ENCODE measurements at regions not wholly inside any gene's neighbourhood (a gene's known extent, or its start where the extent isn't known, plus 50 kb on each side); places are given as distances from the start of the nearest gene placed in this dataset.

DNA sequence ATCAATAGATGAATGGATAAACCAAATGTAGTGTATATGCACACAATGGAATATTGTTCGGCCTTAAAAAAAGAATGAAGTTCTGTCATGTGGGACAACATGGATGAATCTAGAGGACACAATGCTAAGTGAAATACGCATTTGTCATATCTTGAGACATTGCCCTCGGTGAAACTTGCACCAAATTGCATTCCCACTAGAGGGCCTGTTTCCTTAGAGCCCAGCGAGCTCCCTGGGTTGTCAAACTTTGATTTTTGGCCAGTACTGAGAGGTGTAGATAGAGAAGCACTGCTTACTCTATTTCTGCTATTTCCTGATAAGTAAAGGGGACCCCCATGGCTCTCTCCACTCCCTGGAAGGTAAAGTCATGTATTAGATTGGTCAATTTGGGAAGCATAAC, 157.1 kb downstream of the GPAM start:
- DNase-seq (ENCODE audit: low spot score in 2 of 2) = no peak
- Histone ChIP-seq H3K4me3 (no peak overlapping the region), H3K9me3 (peaks cover 0 to 21% (median 3%) of the 10 kb centered on the region in 4 donors), H3K36me3 (no peaks in the 10 kb centered on the region), H3K27me3 (no peaks in the 10 kb centered on the region), H3K4me1 (no peaks in the 10 kb centered on the region), H3K27ac (no peak overlapping the region)
- 71 to 76% methylated on average over 4 of the region's 4 CpGs for WGBS, 2 donors
- TF ChIP-seq EP300 (IDR thresholded peaks at IDR 0.05) = no peak
- TF ChIP-seq, protein P1, sequence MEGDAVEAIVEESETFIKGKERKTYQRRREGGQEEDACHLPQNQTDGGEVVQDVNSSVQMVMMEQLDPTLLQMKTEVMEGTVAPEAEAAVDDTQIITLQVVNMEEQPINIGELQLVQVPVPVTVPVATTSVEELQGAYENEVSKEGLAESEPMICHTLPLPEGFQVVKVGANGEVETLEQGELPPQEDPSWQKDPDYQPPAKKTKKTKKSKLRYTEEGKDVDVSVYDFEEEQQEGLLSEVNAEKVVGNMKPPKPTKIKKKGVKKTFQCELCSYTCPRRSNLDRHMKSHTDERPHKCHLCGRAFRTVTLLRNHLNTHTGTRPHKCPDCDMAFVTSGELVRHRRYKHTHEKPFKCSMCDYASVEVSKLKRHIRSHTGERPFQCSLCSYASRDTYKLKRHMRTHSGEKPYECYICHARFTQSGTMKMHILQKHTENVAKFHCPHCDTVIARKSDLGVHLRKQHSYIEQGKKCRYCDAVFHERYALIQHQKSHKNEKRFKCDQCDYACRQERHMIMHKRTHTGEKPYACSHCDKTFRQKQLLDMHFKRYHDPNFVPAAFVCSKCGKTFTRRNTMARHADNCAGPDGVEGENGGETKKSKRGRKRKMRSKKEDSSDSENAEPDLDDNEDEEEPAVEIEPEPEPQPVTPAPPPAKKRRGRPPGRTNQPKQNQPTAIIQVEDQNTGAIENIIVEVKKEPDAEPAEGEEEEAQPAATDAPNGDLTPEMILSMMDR (IDR thresholded peaks at IDR 0.05) = no peak
- no peak for TF ChIP-seq POLR2A (IDR thresholded peaks at IDR 0.05)

DNA sequence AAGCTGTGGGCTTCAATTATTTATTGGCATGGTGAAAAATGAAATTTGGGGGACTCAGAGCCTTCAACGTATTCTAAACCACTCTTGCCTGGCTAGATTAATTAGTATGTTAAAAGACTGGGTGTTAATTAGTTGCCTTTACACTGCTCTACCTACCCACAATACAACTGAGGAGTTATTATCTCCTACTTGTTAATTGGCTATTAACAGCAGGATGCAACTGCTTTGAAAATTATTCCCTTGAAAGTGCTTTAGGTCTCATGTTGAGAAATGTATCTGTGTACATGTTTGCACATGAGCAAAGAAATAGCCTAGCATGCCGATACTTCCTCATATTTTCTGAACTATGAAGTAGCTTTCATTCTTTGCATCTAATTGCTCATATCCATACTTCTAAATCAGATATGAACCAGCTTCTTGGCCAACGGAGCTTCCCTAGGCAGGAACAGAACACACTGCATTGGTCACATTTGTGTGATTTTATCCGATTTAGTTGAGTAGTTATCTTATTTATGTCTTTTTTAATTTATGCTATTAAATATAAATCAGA, 155.8 kb downstream of the GPAM start:
- Histone ChIP-seq H3K9me3 (peaks cover 0 to 30% (median 3%) of the 10 kb centered on the region in 4 donors), H3K36me3 (no peaks in the 10 kb centered on the region), H3K27me3 (no peaks in the 10 kb centered on the region), H3K4me3 (no peak overlapping the region), H3K4me1 (no peaks in the 10 kb centered on the region), H3K27ac (no peak overlapping the region)
- DNase-seq (ENCODE audit: low spot score in 2 of 2) = no peak
- WGBS, 2 donors = 73 to 80% methylated on average over 4 of the region's 4 CpGs
- no peak for TF ChIP-seq POLR2A (IDR thresholded peaks at IDR 0.05)
- TF ChIP-seq, protein P1 (IDR thresholded peaks at IDR 0.05) = no peak

DNA sequence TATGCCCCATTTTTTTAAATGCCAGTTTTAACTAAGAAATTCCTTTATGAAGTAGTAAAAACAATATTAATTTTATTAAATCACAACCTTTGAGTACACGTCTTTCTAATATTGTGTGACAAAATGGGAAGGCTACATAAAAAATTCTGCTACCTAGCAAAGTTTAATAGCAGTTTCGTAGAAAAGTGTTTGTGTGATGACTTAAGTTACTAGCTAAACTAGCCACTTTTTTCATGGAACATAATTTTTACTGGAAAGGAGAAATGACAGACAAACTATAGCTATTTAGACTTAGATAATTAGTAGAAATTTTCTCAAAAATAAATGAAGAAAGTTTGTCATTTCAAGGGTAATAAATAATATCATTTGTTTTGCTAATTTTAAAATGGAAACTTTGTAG, 153.1 kb downstream of the GPAM start:
- no peak overlapping the region for H3K4me3 ChIP-seq
- H3K4me1 ChIP-seq = no peaks in the 10 kb centered on the region
- H3K9me3 ChIP-seq = peaks cover 0 to 48% (median 3%) of the 10 kb centered on the region in 4 donors
- no peak for DNase-seq (ENCODE audit: low spot score in 2 of 2)
- H3K36me3 ChIP-seq = no peaks in the 10 kb centered on the region
- TF ChIP-seq, protein P1 (IDR thresholded peaks at IDR 0.05) = no peak
- no peak for TF ChIP-seq POLR2A (IDR thresholded peaks at IDR 0.05)
- no peak for TF ChIP-seq EP300 (IDR thresholded peaks at IDR 0.05)
- no peak overlapping the region for H3K27ac ChIP-seq
- no peaks in the 10 kb centered on the region for H3K27me3 ChIP-seq
- 69 to 73% methylated on average over 2 of the region's 2 CpGs for WGBS, 2 donors

DNA sequence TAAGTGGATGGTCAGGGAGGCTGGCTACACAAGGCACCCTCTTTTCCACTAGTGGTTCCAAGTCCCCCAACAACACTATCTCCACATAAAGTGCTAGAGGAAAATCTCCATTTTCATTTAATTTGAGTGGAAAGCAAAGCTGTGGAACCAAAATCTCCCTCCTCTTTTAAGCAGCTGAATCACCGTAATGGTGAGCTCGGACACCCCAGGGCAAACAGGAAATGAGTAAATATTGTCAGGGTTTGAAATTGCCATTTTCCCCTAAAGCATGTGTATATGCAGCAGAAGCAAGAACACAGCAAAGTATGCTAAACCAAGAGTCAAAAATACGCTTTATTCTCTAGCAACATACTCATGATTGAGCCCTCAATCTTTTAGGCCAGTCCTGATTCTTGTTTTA, 143.7 kb downstream of the GPAM start:
- TF ChIP-seq POLR2A (IDR thresholded peaks at IDR 0.05) (no peak), EP300 (IDR thresholded peaks at IDR 0.05) (no peak)
- TF ChIP-seq, protein P1 (IDR thresholded peaks at IDR 0.05) = no peak
- Histone ChIP-seq H3K4me3 (no peak overlapping the region), H3K4me1 (no peaks in the 10 kb centered on the region), H3K27ac (no peak overlapping the region), H3K27me3 (no peaks in the 10 kb centered on the region), H3K36me3 (no peaks in the 10 kb centered on the region), H3K9me3 (peaks cover 0 to 11% (median 0%) of the 10 kb centered on the region in 4 donors)
- no peak for DNase-seq (ENCODE audit: low spot score in 2 of 2)
- WGBS, 2 donors = 68 to 71% methylated on average over 3 of the region's 3 CpGs

DNA sequence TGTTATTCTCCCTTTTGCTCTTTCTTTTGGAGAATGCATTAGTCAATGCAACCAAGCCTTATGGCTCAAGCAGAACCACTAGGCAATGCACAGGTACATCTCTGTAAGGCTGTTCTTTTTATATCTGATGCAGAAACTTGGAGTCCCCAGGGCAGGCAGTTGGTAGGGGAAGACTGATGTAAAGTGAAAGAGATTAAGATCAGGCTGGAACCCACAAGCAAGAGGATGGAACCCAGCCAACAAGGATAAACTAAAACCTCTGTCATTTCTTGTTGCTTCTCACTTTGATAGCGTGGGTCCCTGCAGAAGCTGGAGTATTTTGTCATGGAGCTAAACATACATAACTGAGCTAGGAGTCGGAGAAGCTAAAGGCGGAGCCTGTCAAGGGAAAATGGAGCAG, 142.9 kb downstream of the GPAM start:
- peaks cover 0 to 3% (median 0%) of the 10 kb centered on the region in 4 donors for H3K9me3 ChIP-seq
- H3K27me3 ChIP-seq = no peaks in the 10 kb centered on the region
- H3K4me3 ChIP-seq = no peak overlapping the region
- H3K36me3 ChIP-seq = no peaks in the 10 kb centered on the region
- 82 to 84% methylated on average over 3 of the region's 3 CpGs for WGBS, 2 donors
- no peak for DNase-seq (ENCODE audit: low spot score in 2 of 2)
- no peaks in the 10 kb centered on the region for H3K4me1 ChIP-seq
- H3K27ac ChIP-seq = no peak overlapping the region
- TF ChIP-seq, protein P1 (IDR thresholded peaks at IDR 0.05) = no peak
- TF ChIP-seq POLR2A (IDR thresholded peaks at IDR 0.05) = no peak
- TF ChIP-seq EP300 (IDR thresholded peaks at IDR 0.05) = no peak
